ENCODE measurements at regions not wholly inside any gene's neighbourhood (a gene's known extent, or its start where the extent isn't known, plus 50 kb on each side); places are given as distances from the start of the nearest gene placed in this dataset.

- no peak for DNase-seq
Measured at GRCh38 chr15:27702581-27702980, 396.5 kb downstream of the OCA2 start.

GRCh38 chr15:27701956-27702355 is 397.2 kb downstream of the OCA2 start:
- peak; percentile 37 for DNase-seq

DNA sequence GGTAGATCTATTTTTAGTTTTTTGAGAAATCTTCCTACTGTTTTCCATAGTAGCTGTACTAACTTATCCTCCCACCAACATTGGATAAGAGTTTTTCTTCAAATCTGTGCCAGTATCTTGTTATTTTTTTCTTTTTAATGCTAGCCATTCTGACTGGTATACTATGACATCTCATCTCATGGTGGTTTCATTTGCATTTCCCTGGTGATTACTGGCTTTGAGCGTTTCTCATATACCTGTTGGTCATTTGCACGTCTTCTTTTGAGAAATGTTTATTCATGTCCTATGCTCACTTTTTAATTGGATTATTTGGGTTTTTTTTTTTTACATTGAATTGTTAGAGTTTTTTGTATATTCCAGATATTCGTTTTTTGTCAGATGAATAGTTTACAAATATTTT is 398.1 kb downstream of the OCA2 start:
- DNase-seq, result no peak

DNA sequence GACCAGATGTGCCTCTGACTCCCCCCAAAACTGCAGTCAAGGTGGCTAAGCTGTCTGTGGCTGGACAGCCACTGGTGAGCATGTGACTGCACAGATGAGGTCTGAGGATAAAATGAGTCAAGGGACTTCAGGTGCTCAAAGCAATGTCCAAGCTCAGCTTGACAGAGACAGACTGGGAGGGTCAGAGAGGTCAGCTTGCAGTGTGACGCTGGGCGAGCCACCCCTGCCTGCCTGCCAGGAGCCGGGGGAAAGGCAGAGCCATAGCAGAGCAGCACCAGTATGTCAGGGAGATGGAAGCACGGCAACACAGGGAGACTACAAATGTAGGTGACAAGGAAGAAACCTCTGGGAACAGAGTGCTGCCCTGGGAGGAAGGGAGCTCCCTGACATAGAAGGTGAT is 399.4 kb downstream of the OCA2 start:
- DNase-seq, result no peak

DNA sequence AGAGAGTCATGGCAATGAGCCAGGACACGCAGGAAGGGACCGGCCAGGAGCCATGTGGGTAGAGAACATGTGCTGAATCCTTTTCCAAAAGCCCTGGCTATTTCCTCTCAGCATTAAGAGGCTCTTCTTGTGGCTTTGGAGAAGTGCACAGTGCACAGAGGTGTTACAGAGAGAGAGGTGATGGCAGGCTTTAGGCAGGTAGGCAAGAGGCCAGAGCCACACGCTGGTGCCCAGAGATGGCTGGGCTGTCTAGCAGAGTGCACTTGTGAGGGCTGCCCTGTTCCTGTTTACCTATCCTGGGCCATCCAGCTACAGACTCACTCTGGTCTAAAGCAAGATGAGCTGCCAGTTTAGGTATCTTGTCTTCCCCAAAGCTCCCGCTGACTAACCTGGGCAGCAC is 402.6 kb downstream of the OCA2 start:
- no peak for DNase-seq

- DNase-seq, result no peak
Measured at GRCh38 chr15:27695726-27696125, 403.4 kb downstream of the OCA2 start.

GRCh38 chr15:27694506-27695087 is 404.5 kb downstream of the OCA2 start:
- no peak for DNase-seq

DNA sequence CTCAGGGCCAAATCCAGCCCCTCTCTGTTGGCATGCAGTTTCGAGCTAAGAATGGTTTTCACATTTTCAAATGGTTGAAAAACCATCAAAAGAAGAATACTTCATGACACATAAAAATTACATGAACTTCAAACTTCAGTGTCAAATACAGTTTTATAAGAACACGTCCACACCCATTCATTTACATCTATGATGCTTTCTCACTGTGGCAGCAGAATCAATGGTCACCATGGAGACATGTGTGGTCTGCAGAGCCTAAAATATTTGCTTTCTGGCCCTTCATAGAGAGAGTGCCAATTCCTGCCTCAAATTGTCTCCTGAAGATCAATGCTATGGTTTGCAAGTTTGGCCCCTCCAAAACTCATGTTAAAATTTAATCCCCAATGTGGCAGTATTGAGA is 405.8 kb downstream of the OCA2 start:
- DNase-seq, result no peak

- DNase-seq, result no peak
Measured at GRCh38 chr15:27692438-27692837, 406.7 kb downstream of the OCA2 start.

DNA sequence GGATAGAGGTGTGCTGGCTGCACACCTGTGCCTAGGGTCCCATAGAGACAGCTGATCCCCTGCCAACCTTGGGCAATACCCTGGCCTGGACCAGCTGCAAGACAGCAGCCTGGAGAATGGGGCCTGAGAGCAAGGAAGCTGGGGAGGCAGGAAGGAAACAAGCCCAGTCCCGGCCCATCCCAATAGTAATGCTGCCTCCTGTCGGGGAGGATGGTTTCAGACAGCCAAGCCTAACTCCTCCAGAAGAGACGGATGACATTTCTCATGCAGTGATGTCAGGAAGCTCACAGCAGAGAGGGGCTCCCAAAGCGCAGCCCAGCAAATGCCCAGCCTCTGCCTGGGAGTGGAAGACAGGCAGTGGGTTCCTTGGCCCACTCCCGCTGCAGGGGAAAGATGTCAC is 408.8 kb downstream of the OCA2 start:
- no peak for DNase-seq

DNA sequence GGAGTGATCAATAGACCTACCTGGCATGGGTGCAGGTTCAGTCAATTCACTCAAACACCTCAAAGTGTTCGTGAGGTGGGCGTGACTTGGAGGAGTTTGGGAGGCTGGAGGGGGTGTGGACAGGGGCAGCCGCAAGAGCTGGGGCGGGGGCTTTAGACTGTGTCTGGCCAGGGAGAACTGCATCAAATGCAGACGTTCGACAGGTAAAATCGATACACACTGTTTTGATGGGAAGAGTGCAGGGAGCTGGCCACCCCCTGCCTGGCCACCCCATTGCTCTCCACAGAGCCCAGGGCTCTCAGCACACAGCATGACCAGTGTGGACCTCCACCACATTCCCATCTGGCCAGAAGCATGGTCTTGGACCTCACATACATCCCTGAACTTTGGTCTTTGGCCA is 412.1 kb downstream of the OCA2 start:
- DNase-seq, result no peak

DNA sequence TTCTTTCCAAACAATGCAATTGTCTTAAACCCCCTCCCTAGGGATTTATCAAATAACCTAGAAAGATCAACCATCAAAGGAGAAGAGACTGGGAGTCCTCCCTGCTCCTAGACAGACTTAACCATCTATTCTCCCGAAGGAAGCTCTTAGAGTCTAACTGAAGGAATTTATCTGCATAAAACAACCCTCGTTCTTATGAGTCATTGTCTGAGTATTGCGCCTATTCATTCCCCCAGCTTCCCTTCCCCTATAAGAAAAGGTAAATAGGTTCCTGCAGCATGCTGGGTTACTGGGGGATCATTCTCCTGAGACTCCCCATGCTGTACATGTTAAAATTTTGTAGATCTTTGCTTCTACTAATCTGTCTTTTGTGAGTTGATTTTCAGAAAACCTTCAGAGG is 412.7 kb downstream of the OCA2 start:
- DNase-seq, result no peak

DNA sequence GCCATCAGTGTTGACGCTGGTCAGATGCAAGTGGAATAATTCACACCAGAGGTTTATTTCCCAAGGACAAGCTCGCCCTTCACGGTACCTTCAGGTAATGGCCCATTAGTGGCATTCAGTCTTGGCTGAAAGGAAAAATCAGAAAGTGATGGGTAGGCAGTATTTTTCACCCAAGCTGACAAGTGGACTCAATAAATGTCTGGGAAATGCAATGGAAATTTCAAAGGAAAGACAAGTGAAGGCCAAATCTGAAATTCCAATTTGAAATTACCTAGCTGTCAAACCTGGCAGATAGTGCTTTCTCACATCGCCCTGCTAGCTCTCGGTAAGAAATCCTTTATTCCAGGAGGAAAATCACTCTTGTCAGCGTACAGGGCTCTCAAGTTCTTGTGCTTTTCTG is 413.5 kb downstream of the OCA2 start:
- DNase-seq, result no peak

- no peak for DNase-seq
Measured at GRCh38 chr15:27683121-27683520, 416.0 kb downstream of the OCA2 start.

- no peak for DNase-seq
Measured at GRCh38 chr15:27681038-27681437, 418.1 kb downstream of the OCA2 start.

- peak; percentile 57 for DNase-seq
Measured at GRCh38 chr15:27679731-27680471, 419.2 kb downstream of the OCA2 start.

DNA sequence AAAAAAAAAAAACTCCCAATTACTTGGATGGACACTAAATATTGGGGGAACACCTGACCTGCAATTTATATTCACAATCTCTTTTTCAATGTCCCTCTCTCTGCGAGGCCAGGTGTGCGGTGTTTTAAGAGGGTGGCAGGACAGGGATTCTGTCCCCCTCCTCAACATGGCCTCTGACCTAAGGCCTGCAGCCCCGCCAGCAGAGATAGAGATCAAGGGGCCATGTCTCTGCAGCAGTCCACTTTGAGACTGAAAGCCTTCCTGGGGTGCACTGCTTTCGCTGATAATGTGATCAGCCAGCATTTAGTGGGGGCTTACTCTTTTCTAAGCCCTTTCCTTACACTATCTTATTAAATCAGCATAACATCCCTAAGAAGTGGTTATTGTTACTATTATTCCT is 419.9 kb downstream of the OCA2 start:
- no peak for DNase-seq

DNA sequence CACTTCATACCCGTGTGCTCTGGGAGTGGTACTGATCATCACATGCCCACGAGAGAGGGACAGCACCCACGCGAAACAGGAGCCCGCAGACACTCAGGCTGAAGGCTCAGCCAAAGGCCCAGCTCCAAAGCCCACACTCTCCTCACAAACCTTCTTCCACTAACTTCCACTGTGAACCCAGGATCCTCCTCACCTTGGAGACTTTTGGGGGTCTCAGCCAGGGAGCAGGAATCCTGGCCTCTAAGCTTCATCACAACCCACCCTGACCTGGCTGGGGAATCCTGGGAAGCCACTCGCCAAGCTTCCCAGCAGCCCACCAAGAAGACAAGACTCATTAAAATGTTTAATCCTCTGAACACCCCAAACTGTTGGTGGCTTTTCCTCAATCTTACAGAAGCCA is 421.2 kb downstream of the OCA2 start:
- DNase-seq, result no peak

DNA sequence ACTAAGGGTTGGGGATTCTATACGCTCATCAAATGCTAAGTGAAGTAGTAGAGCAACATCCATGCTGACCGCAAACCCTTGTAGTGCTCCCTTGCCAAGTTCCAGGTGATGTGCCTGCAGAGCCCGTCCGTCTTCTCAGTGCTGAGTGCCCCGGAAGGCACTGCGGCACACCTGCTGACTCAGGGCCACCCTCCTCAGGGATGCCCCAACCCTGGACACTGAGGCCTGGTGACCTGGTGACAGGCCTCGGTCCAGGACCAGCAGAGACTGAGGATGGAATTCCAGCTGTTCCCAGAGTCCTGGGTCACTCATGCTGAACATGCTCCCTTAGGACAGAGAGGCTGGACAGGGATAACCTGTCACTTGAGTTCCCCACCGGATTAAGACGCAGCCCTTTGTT is 422.5 kb downstream of the OCA2 start:
- DNase-seq, result no peak

DNA sequence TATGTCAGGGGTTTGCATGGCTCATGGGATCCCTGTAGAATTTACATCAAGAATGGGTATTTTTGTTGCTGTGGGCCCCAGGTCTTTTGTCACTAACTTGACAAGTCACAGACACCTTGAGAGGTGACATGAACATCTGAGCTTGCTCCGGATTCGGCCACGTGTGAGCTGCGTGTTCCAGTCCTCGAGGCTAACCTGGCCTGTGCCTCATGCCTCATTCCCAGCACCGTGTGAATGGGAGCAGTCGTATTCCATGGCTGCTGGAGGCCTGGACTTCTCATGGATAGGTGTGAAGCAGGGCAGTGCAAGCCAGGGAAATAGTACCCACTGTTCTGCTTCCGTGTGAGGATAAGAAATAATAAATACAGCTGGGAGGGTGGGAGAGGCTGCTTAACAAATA is 423.5 kb downstream of the OCA2 start:
- no peak for DNase-seq

DNA sequence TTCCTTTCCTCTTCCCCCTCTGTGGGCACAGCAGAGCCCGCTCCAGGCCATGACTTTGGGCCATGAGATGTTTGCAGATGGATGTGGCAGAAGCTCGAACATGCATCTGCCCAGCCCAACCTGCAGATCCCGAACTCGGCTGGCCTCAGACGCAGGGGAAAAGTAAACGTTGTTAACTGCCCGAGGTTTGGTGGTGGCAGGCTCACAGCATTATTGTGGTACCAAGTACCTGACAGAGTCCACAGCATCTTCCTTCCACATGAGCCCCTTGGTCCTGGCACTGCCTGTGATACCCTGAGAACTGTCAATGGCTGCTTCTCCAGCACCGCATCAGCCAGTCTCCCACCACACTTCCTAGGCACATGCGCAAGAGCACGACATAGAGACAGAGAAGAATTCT is 424.3 kb downstream of the OCA2 start:
- no peak for DNase-seq

GRCh38 chr15:27673766-27674445 is 425.2 kb downstream of the OCA2 start:
- DNase-seq, result no peak

DNA sequence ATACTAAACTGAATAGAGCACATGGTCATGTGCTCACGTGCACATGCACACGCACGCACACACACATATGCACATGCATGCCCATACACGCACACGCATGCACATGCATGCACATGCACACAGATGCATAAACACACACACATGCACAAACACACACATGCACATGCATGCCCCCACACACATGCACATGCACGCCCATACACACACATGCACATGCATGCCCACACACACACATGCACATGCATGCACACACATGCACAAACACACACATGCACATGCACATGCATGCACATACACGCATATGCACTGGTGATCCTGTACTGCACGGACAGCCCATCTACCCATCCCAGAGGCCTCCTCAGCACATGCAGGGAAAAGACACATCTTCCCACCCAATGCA is 426.6 kb downstream of the OCA2 start:
- no peak for DNase-seq

- DNase-seq, result no peak
Measured at GRCh38 chr15:27671819-27672437, 427.2 kb downstream of the OCA2 start.

Measured in right forelimb (tissue), 1 donor.